ENCODE measurements at regions not wholly inside any gene's neighbourhood (a gene's known extent, or its start where the extent isn't known, plus 50 kb on each side); places are given as distances from the start of the nearest gene placed in this dataset.

DNA sequence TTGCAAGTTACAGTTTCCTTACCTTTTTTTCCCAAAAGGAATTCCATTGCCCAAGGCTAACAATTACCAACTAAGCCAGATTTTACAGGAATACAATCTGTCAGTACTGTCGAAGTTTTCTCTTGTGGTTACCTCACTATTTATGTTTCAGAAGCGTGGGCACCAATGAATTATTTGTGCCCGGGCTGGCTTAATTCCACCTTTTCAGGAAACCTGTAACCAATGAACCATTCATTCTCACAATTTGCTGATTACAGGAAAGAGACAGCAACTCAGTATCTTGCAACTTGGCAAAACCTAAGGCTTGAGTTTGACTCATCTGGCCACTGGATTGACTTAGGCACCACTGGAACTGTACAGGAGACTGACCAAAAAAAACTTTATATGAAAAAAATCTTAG is 485.6 kb downstream of the INHBA start:
- no peak overlapping the region for H3K4me3 Mint-ChIP-seq (ENCODE audit: unreplicated experiment)
- H3K27ac Mint-ChIP-seq (ENCODE audit: unreplicated experiment), result no peak overlapping the region
- H3K27me3 Mint-ChIP-seq (ENCODE audit: low read depth), result no peaks in the 10 kb centered on the region
- peaks cover 4% of the 10 kb centered on the region for H3K9me3 Mint-ChIP-seq (ENCODE audit: low read depth)
- no peaks in the 10 kb centered on the region for H3K36me3 Mint-ChIP-seq (ENCODE audit: low read depth)
- DNase-seq (ENCODE audit: low spot score), result no peak
- TF ChIP-seq, protein P1, sequence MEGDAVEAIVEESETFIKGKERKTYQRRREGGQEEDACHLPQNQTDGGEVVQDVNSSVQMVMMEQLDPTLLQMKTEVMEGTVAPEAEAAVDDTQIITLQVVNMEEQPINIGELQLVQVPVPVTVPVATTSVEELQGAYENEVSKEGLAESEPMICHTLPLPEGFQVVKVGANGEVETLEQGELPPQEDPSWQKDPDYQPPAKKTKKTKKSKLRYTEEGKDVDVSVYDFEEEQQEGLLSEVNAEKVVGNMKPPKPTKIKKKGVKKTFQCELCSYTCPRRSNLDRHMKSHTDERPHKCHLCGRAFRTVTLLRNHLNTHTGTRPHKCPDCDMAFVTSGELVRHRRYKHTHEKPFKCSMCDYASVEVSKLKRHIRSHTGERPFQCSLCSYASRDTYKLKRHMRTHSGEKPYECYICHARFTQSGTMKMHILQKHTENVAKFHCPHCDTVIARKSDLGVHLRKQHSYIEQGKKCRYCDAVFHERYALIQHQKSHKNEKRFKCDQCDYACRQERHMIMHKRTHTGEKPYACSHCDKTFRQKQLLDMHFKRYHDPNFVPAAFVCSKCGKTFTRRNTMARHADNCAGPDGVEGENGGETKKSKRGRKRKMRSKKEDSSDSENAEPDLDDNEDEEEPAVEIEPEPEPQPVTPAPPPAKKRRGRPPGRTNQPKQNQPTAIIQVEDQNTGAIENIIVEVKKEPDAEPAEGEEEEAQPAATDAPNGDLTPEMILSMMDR (IDR thresholded peaks at IDR 0.05), result no peak
- H3K4me1 Mint-ChIP-seq (ENCODE audit: low read depth), result peaks cover 4% of the 10 kb centered on the region

DNA sequence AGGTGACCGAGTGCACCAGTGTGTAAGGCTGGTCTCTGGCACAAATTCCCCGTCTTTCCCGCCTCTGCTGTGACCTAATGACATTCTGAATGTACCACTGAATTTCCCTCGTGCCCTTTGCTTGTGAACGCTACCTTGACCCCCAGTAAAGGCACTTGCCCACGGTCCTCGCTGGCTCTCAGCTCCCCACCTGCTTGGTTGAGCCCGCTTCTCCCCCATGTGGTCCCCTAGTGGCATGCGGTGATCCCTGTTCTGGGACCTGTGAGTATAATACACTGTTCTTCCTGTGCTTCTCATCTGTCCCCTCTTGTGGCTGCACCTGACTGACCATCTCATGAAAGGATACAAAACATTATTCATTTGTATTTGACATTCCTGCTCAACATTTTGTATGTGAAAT is 495.7 kb downstream of the INHBA start:
- Mint-ChIP-seq H3K27ac (ENCODE audit: unreplicated experiment) (no peak overlapping the region), H3K4me1 (ENCODE audit: low read depth) (no peaks in the 10 kb centered on the region), H3K27me3 (ENCODE audit: low read depth) (no peaks in the 10 kb centered on the region), H3K4me3 (ENCODE audit: unreplicated experiment) (no peak overlapping the region), H3K9me3 (ENCODE audit: low read depth) (peaks cover 6% of the 10 kb centered on the region), H3K36me3 (ENCODE audit: low read depth) (no peaks in the 10 kb centered on the region)
- DNase-seq (ENCODE audit: low spot score), result no peak
- TF ChIP-seq, protein P1 (IDR thresholded peaks at IDR 0.05), result no peak

DNA sequence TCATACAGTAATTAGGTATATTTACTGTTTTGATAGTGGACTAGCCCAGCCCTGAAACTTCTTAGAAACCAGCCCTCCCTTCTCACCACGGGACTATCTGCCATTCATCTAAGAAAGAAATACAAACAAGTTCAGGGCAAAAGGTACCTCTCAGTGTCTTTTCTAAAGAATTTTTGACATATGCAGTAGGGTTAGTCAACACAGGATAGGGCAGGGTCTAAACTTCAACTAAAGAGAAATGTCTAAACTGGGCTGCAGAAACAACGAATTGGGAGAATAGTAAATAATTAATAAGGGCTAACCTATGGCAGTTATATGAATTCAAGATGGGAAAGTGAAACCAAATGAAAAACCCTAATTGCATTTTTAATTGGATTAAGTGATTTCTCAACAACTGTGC is 496.6 kb downstream of the INHBA start:
- Mint-ChIP-seq H3K9me3 (ENCODE audit: low read depth) (peaks cover 6% of the 10 kb centered on the region), H3K4me3 (ENCODE audit: unreplicated experiment) (no peak overlapping the region), H3K27me3 (ENCODE audit: low read depth) (no peaks in the 10 kb centered on the region), H3K4me1 (ENCODE audit: low read depth) (no peaks in the 10 kb centered on the region), H3K36me3 (ENCODE audit: low read depth) (no peaks in the 10 kb centered on the region), H3K27ac (ENCODE audit: unreplicated experiment) (no peak overlapping the region)
- TF ChIP-seq, protein P1 (IDR thresholded peaks at IDR 0.05), result no peak
- no peak for DNase-seq (ENCODE audit: low spot score)

DNA sequence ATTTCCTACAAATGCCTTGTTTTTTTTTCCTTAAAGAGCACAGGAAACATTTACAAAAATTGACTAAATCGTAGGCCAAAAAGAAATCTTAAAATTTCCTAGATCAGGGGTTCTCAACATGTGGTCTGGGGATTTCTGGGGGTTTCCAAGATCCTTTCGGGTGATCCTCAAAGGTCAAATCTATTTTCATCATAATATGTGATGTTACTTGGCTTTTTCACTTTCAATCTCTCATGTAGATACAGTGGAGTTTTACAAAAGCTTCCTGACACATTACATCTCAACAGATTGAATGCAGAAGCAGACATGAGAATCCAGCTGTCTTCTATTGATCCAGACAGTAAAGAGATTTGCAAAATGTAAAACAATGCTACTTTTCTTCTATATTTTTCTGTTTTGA is 497.3 kb downstream of the INHBA start:
- H3K36me3 Mint-ChIP-seq (ENCODE audit: low read depth), result no peaks in the 10 kb centered on the region
- H3K27ac Mint-ChIP-seq (ENCODE audit: unreplicated experiment), result no peak overlapping the region
- no peak overlapping the region for H3K4me3 Mint-ChIP-seq (ENCODE audit: unreplicated experiment)
- no peaks in the 10 kb centered on the region for H3K27me3 Mint-ChIP-seq (ENCODE audit: low read depth)
- DNase-seq (ENCODE audit: low spot score), result no peak
- TF ChIP-seq, protein P1 (IDR thresholded peaks at IDR 0.05), result no peak
- H3K4me1 Mint-ChIP-seq (ENCODE audit: low read depth), result no peaks in the 10 kb centered on the region
- H3K9me3 Mint-ChIP-seq (ENCODE audit: low read depth), result peaks cover 6% of the 10 kb centered on the region

DNA sequence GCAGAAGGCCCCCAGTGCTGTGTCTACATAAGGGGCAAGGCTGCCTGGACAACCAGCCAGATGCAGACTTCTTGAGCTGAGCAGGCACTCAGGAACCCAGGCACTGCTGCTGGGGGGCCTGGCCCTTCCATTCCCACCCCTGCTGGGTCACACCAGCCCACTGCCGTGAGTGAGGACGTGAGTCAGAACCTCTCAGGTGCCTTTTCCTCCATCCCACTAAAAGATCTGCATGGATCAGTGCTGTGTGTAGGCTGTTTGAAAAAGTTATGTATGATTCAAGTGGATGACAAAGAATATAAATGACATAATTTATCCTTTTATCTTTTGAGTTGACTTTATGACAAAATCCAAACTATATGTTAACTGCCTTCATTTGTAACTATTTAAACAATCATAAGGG is 499.3 kb downstream of the INHBA start:
- TF ChIP-seq, protein P1 (IDR thresholded peaks at IDR 0.05), result no peak
- no peaks in the 10 kb centered on the region for H3K36me3 Mint-ChIP-seq (ENCODE audit: low read depth)
- H3K27me3 Mint-ChIP-seq (ENCODE audit: low read depth), result no peaks in the 10 kb centered on the region
- H3K4me3 Mint-ChIP-seq (ENCODE audit: unreplicated experiment), result no peak overlapping the region
- H3K4me1 Mint-ChIP-seq (ENCODE audit: low read depth), result no peaks in the 10 kb centered on the region
- no peak for DNase-seq (ENCODE audit: low spot score)
- peaks cover 6% of the 10 kb centered on the region for H3K9me3 Mint-ChIP-seq (ENCODE audit: low read depth)
- no peak overlapping the region for H3K27ac Mint-ChIP-seq (ENCODE audit: unreplicated experiment)
